CD4-positive, alpha-beta T cell (primary cell): ENCODE measurements at regions not wholly inside any gene's neighbourhood (a gene's known extent, or its start where the extent isn't known, plus 50 kb on each side); places are given as distances from the start of the nearest gene placed in this dataset.

Source experiments
- ATAC-seq: fragments of 200-7000 bp; cut with Tn5 transposase; one replicate; pipeline ENCODE4 v1.10.0; 2022; ENCODE audit warnings: mild to moderate bottlenecking; ENCODE audit not compliant: poor library complexity
- CTCF ChIA-PET: fragments of 350-600 bp; sonication (Branson Sonifier 250); formaldehyde crosslinking; loops from one replicate; lab custom pipeline; 2021; ENCODE audit warnings: antibody characterized with exemption, inconsistent platforms; lab: Charles Lee
- POLR2A ChIA-PET: fragments of 350-600 bp; sonication (Branson Sonifier 250); formaldehyde crosslinking; loops from one replicate; lab custom pipeline; 2021; ENCODE audit warnings: antibody characterized with exemption, inconsistent platforms; lab: Charles Lee
- DNase-seq, 14 experiments: peaks; one replicate each; pipeline ENCODE4 v3.0.0-alpha.2; 2013 to 2020; ENCODE audit warnings: mixed read lengths in 2 of 14
- H3K27ac ChIP-seq, 2 donors: one replicate each; pipeline versions ENCODE4 v1.5.1 to v1.7.0; 2013; ENCODE audit warnings: low read length in 2 of 2, low read depth in 1 of 2, mild to moderate bottlenecking in 1 of 2
- H3K27me3 ChIP-seq, 2 experiments: 1 replicate in 1 of 2; 2 replicates in 1 of 2; pipeline versions ENCODE4 v1.6.1 to v1.7.0; 2013; ENCODE audit warnings: low read length in 2 of 2, control low read depth in 1 of 2, mild to moderate bottlenecking in 1 of 2, moderate library complexity in 1 of 2; ENCODE audit not compliant: insufficient read depth in 2 of 2, control insufficient read depth in 1 of 2
- H3K36me3 ChIP-seq: one replicate; pipeline ENCODE4 v1.6.1; 2013; ENCODE audit warnings: low read length, control low read depth; ENCODE audit not compliant: insufficient read depth
- H3K4me1 ChIP-seq: one replicate; pipeline ENCODE4 v1.6.1; 2013; ENCODE audit warnings: low read length, control low read depth; ENCODE audit not compliant: insufficient read depth
- H3K4me3 ChIP-seq: one replicate; pipeline ENCODE4 v1.5.1; 2013; ENCODE audit warnings: mild to moderate bottlenecking, low read length, moderate library complexity
- H3K9me3 ChIP-seq, 2 experiments: 1 replicate in 1 of 2; 2 replicates in 1 of 2; pipeline versions ENCODE4 v1.6.1 to v1.7.0; 2013; ENCODE audit warnings: low read length in 2 of 2, mild to moderate bottlenecking in 2 of 2, control low read depth in 1 of 2, moderate library complexity in 1 of 2; ENCODE audit not compliant: control insufficient read depth in 1 of 2, insufficient read depth in 1 of 2
- H3K27ac Mint-ChIP-seq: one replicate; pipeline ENCODE4 v1.8.0; 2020; ENCODE audit warnings: mixed read lengths
- H3K27me3 Mint-ChIP-seq: one replicate; pipeline ENCODE4 v1.8.0; 2021; ENCODE audit warnings: mixed read lengths
- H3K36me3 Mint-ChIP-seq: one replicate; pipeline ENCODE4 v1.8.0; 2021; ENCODE audit warnings: low read depth, mixed read lengths
- H3K4me1 Mint-ChIP-seq: one replicate; pipeline ENCODE4 v1.8.0; 2021; ENCODE audit warnings: low read depth, mixed read lengths
- H3K4me3 Mint-ChIP-seq: one replicate; pipeline ENCODE4 v1.8.0; 2020; ENCODE audit warnings: mild to moderate bottlenecking, mixed read lengths
- H3K9me3 Mint-ChIP-seq: one replicate; pipeline ENCODE4 v1.8.0; 2020; ENCODE audit warnings: mixed read lengths
- intact Hi-C, 2 experiments: fragments of 100-400 bp; cut with DNase I in 1 of 2; cut with micrococcal nuclease in 1 of 2; formaldehyde crosslinking; loops; one replicate each; pipeline versions ENCODE4 v1.15.1 to v1.9.0; 2023 to 2025; cut with DNase I, micrococcal nuclease
- TF ChIP-seq, protein P1 (sequence below): fragments of 200-600 bp; IDR thresholded peaks from one replicate; pipeline ENCODE4 v1.8.0; 2022; ENCODE audit warnings: antibody characterized with exemption, mild to moderate bottlenecking

- no peaks in the 10 kb centered on the region for H3K36me3 ChIP-seq
- H3K4me3 Mint-ChIP-seq: no peak overlapping the region
- DNase-seq: no peak
- peaks cover 0 to 3% of the 10 kb centered on the region in 2 experiments for H3K9me3 ChIP-seq
- H3K4me1 ChIP-seq: no peaks in the 10 kb centered on the region
- no peaks in the 10 kb centered on the region for H3K4me1 Mint-ChIP-seq
- no peaks in the 10 kb centered on the region for H3K9me3 Mint-ChIP-seq
- peaks cover 2% of the 10 kb centered on the region for H3K27me3 Mint-ChIP-seq
- H3K36me3 Mint-ChIP-seq: no peaks in the 10 kb centered on the region
- TF ChIP-seq, protein P1, sequence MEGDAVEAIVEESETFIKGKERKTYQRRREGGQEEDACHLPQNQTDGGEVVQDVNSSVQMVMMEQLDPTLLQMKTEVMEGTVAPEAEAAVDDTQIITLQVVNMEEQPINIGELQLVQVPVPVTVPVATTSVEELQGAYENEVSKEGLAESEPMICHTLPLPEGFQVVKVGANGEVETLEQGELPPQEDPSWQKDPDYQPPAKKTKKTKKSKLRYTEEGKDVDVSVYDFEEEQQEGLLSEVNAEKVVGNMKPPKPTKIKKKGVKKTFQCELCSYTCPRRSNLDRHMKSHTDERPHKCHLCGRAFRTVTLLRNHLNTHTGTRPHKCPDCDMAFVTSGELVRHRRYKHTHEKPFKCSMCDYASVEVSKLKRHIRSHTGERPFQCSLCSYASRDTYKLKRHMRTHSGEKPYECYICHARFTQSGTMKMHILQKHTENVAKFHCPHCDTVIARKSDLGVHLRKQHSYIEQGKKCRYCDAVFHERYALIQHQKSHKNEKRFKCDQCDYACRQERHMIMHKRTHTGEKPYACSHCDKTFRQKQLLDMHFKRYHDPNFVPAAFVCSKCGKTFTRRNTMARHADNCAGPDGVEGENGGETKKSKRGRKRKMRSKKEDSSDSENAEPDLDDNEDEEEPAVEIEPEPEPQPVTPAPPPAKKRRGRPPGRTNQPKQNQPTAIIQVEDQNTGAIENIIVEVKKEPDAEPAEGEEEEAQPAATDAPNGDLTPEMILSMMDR: no peak
- no peak overlapping the region for H3K4me3 ChIP-seq
- H3K27ac Mint-ChIP-seq: no peak overlapping the region
- no peak for ATAC-seq
- no peaks in the 10 kb centered on the region for H3K27me3 ChIP-seq
- H3K27ac ChIP-seq: no peak overlapping the region
- intact Hi-C loops: no loop called here
- ChIA-PET POLR2A (no interaction called here), CTCF (no interaction called here)
Measured at GRCh38 chr10:94225589-94225988, 137.2 kb downstream of the NOC3L start.

DNA sequence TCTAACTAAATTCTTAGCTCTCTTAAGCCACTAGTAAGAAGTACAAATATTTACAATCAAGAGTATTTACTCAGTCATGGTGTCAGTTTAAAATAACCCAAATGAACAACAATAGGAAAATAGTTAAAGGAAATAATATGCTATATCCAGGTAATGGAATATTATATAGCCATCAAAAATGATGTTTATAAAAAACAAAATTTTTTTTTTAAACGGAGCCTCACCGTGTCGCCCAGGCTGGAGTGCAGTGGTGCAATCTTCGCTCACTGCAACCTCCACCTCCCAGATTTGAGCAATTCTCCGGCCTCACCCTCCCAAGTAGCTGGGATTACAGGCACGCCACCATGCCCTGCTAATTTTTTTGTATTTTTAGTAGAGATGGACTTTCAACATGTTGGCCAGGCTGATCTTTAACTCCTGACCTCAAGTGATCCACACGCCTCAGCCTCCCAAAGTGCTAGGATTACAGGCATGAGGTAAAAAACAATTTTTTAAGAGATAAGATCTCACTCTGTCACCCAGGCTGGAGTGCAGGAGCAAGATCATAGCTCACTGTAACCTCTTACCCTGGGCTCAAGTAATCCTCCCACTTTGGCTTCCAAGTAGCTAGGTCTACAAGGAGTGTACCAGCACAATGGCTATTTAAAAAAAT lies 132.5 kb downstream of the NOC3L start:
- POLR2A ChIA-PET: no interaction called here
- no peak overlapping the region for H3K4me3 ChIP-seq
- no peaks in the 10 kb centered on the region for H3K36me3 ChIP-seq
- DNase-seq (no peak), ATAC-seq (no peak)
- CTCF ChIA-PET: no interaction called here
- H3K9me3 ChIP-seq: peaks cover 0 to 3% of the 10 kb centered on the region in 2 experiments
- intact Hi-C loops: no loop called here
- H3K9me3 Mint-ChIP-seq: no peaks in the 10 kb centered on the region
- H3K27me3 ChIP-seq: no peaks in the 10 kb centered on the region
- no peak overlapping the region for H3K27ac Mint-ChIP-seq
- no peak overlapping the region for H3K4me3 Mint-ChIP-seq
- no peaks in the 10 kb centered on the region for H3K36me3 Mint-ChIP-seq
- no peaks in the 10 kb centered on the region for H3K4me1 ChIP-seq
- H3K27me3 Mint-ChIP-seq: peaks cover 5% of the 10 kb centered on the region
- TF ChIP-seq, protein P1: no peak
- H3K4me1 Mint-ChIP-seq: no peaks in the 10 kb centered on the region
- H3K27ac ChIP-seq: no peak overlapping the region

DNA sequence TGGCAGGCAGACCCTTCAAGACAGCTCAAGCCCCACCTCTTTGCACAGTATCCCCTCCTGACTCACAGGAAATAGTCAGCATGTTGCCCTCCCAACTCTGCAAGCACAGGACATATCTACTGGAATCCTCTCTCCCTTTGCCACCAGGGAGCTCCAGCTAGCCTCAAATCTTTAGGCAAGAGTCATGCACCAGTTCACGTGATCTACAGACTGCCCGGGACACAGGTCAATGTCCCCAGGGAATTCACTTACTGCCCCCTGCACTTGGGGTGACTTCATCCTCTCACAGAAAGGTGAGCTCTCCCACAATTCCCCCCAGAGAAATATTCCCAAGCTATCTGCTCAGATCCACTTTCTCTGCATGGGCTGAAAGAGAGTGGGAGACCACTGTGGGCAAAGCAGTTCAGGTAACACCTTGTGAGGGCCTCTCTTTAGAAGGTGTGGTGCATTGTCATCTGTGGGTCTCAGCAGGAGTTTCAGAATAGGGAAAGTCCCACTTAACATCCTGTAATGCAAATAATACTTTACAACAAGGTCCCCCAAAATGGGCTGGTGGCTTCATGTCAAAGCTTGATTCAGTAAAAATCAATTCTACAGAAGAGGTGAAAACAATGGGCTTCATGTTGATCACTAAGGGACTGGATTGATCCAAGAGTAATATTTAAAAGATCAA lies 129.9 kb downstream of the NOC3L start:
- H3K4me1 Mint-ChIP-seq: no peaks in the 10 kb centered on the region
- peaks cover 11% of the 10 kb centered on the region for H3K27me3 Mint-ChIP-seq
- ChIA-PET POLR2A (no interaction called here), CTCF (no interaction called here)
- Histone ChIP-seq H3K27ac (no peak overlapping the region), H3K4me3 (no peak overlapping the region), H3K36me3 (no peaks in the 10 kb centered on the region), H3K9me3 (peaks cover 0 to 3% of the 10 kb centered on the region in 2 experiments), H3K4me1 (no peaks in the 10 kb centered on the region), H3K27me3 (no peaks in the 10 kb centered on the region)
- TF ChIP-seq, protein P1: no peak
- ATAC-seq (no peak), DNase-seq (no peak)
- H3K36me3 Mint-ChIP-seq: no peaks in the 10 kb centered on the region
- H3K27ac Mint-ChIP-seq: no peak overlapping the region
- no peaks in the 10 kb centered on the region for H3K9me3 Mint-ChIP-seq
- no peak overlapping the region for H3K4me3 Mint-ChIP-seq
- intact Hi-C loops: no loop called here
